ENCODE measurements at regions not wholly inside any gene's neighbourhood (a gene's known extent, or its start where the extent isn't known, plus 50 kb on each side); places are given as distances from the start of the nearest gene placed in this dataset.

DNA sequence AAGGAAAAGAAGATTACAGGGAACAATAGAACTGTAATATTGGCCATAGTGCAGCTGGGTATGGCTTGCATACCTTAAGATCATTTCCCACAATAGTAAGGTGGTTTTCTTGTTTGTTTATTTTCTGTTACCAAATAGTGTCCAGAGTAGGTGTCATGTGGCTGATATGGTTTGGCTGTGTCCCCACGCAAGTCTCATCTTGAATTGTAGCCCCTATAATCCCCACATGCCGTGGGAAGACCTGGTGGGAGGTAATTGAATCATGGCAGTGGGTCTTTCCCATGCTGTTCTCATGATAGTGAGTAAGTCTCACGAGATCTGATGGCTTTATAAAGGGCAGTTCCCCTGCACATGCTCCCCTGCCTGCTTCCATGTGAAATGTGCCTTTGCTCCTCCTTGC lies 190.1 kb downstream of the ICOS start:
- H3K9me3 Mint-ChIP-seq: no peaks in the 10 kb centered on the region
- DNase-seq (ENCODE audit: low spot score): no peak
- peaks cover 28% of the 10 kb centered on the region for H3K4me1 Mint-ChIP-seq
- H3K27ac Mint-ChIP-seq: no peak overlapping the region
- no peak for ATAC-seq
- no peaks in the 10 kb centered on the region for H3K27me3 Mint-ChIP-seq (ENCODE audit: low read depth)
- POLR2A ChIA-PET: no interaction called here
- no peak overlapping the region for H3K4me3 Mint-ChIP-seq
- H3K36me3 Mint-ChIP-seq: no peaks in the 10 kb centered on the region
- CTCF ChIA-PET: no interaction called here
- TF ChIP-seq TP53 (CRISPR knock-in tag; IDR thresholded peaks at IDR 0.05) (no peak), ZNF423 (CRISPR knock-in tag; IDR thresholded peaks at IDR 0.05) (no peak), SOX15 (CRISPR knock-in tag; IDR thresholded peaks at IDR 0.05) (no peak), CREM (CRISPR knock-in tag; IDR thresholded peaks at IDR 0.05) (no peak), FOXP1 (CRISPR knock-in tag; IDR thresholded peaks at IDR 0.05; ENCODE audit: borderline replicate concordance) (no peak), RELA (CRISPR knock-in tag; IDR thresholded peaks at IDR 0.05; ENCODE audit: borderline replicate concordance) (no peak), MXD4 (CRISPR knock-in tag; IDR thresholded peaks at IDR 0.05; ENCODE audit: borderline replicate concordance) (no peak), ZNF219 (CRISPR knock-in tag; IDR thresholded peaks at IDR 0.05; ENCODE audit: borderline replicate concordance) (no peak), SMAD4 (CRISPR knock-in tag; IDR thresholded peaks at IDR 0.05) (no peak)
- TF ChIP-seq, protein P1, sequence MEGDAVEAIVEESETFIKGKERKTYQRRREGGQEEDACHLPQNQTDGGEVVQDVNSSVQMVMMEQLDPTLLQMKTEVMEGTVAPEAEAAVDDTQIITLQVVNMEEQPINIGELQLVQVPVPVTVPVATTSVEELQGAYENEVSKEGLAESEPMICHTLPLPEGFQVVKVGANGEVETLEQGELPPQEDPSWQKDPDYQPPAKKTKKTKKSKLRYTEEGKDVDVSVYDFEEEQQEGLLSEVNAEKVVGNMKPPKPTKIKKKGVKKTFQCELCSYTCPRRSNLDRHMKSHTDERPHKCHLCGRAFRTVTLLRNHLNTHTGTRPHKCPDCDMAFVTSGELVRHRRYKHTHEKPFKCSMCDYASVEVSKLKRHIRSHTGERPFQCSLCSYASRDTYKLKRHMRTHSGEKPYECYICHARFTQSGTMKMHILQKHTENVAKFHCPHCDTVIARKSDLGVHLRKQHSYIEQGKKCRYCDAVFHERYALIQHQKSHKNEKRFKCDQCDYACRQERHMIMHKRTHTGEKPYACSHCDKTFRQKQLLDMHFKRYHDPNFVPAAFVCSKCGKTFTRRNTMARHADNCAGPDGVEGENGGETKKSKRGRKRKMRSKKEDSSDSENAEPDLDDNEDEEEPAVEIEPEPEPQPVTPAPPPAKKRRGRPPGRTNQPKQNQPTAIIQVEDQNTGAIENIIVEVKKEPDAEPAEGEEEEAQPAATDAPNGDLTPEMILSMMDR (IDR thresholded peaks at IDR 0.05): no peak
- TF ChIP-seq, protein P2, sequence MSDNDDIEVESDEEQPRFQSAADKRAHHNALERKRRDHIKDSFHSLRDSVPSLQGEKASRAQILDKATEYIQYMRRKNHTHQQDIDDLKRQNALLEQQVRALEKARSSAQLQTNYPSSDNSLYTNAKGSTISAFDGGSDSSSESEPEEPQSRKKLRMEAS (CRISPR knock-in tag; IDR thresholded peaks at IDR 0.05): no peak
- TF ChIP-seq, protein P3, sequence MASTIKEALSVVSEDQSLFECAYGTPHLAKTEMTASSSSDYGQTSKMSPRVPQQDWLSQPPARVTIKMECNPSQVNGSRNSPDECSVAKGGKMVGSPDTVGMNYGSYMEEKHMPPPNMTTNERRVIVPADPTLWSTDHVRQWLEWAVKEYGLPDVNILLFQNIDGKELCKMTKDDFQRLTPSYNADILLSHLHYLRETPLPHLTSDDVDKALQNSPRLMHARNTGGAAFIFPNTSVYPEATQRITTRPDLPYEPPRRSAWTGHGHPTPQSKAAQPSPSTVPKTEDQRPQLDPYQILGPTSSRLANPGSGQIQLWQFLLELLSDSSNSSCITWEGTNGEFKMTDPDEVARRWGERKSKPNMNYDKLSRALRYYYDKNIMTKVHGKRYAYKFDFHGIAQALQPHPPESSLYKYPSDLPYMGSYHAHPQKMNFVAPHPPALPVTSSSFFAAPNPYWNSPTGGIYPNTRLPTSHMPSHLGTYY (CRISPR knock-in tag; IDR thresholded peaks at IDR 0.05): no peak

DNA sequence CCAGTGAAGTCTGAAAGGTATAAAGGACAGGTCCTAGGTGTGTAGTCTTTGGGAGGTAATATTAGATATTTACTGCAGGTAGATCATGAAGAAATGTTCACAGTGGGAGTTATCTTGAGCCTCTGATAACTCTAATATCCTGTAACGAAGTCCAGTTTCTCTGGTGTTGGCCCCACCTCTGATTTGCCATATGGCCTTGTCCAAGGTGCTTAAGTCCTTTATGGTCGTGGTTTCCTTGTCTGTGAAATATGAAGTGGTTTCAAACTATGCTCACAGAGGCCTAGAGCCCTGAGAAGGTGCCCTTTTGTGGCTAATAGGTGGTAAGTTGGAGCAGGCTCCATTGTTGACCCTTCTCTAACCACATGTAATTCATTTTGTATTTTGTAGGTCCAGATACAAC lies 190.7 kb downstream of the ICOS start:
- DNase-seq (ENCODE audit: low spot score) (no peak), ATAC-seq (no peak)
- H3K36me3 Mint-ChIP-seq: no peaks in the 10 kb centered on the region
- no peak overlapping the region for H3K27ac Mint-ChIP-seq
- H3K4me3 Mint-ChIP-seq: no peak overlapping the region
- H3K9me3 Mint-ChIP-seq: no peaks in the 10 kb centered on the region
- H3K27me3 Mint-ChIP-seq (ENCODE audit: low read depth): no peaks in the 10 kb centered on the region
- ChIA-PET CTCF (interaction anchor here (0.6 kb wide), 1 partner anchor 413 kb away, joined by 3 read pairs; no protein-coding TSS in a partner anchor), POLR2A (no interaction called here)
- H3K4me1 Mint-ChIP-seq: peaks cover 22% of the 10 kb centered on the region
- TF ChIP-seq NR2C2 (CRISPR knock-in tag; IDR thresholded peaks at IDR 0.05) (no peak), EMX1 (CRISPR knock-in tag; IDR thresholded peaks at IDR 0.05) (no peak), HMGA2 (CRISPR knock-in tag; IDR thresholded peaks at IDR 0.05) (no peak), MYBL2 (CRISPR knock-in tag; IDR thresholded peaks at IDR 0.05) (no peak), NR3C1 (CRISPR knock-in tag; conservative IDR thresholded peaks at IDR 0.05; ENCODE audit: low read depth) (no peak), CREB1 (CRISPR knock-in tag; IDR thresholded peaks at IDR 0.05) (no peak)

DNA sequence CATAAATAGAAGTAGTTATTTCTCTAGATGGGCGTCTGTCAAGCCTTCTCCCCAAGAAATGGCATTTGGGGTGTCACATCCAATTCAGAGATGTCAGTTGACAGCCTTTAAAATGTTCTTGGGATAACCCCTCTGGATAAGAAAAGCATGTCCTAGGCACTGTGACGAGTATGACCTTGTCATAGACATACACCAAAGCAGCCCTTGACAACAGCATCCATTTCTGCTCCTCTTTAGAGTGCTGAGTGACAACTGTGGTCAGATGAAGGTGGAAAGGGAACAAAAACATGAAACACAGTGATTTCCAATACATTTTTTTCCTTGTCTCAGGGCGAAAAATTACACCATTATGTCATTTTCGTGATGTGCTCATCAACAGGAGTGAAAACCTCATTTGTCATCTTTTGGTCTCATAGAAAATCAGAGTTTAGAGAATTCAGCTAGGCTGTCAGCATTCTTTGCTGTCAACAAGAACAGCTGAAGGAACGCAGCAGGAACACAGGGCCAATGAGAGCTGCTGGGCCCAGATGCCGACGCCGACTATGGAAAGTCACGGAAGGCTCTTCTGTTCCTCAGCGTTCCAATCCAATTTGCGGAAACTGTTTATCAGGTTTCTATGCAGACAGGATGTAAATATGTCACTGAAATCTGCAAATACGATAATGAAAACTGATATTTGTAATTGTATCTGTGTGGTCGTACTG lies 193.2 kb downstream of the ICOS start:
- Mint-ChIP-seq H3K36me3 (no peaks in the 10 kb centered on the region), H3K4me3 (no peak overlapping the region), H3K27me3 (ENCODE audit: low read depth) (no peaks in the 10 kb centered on the region), H3K4me1 (peaks cover 6% of the 10 kb centered on the region; the same call in 1 of the 2 replicates), H3K27ac (no peak overlapping the region), H3K9me3 (no peaks in the 10 kb centered on the region)
- ChIA-PET CTCF (no interaction called here), POLR2A (no interaction called here)
- ATAC-seq (no peak), DNase-seq (ENCODE audit: low spot score) (no peak)
- TF ChIP-seq ZNF219 (CRISPR knock-in tag; IDR thresholded peaks at IDR 0.05; ENCODE audit: borderline replicate concordance): no peak
- TF ChIP-seq, protein P4, sequence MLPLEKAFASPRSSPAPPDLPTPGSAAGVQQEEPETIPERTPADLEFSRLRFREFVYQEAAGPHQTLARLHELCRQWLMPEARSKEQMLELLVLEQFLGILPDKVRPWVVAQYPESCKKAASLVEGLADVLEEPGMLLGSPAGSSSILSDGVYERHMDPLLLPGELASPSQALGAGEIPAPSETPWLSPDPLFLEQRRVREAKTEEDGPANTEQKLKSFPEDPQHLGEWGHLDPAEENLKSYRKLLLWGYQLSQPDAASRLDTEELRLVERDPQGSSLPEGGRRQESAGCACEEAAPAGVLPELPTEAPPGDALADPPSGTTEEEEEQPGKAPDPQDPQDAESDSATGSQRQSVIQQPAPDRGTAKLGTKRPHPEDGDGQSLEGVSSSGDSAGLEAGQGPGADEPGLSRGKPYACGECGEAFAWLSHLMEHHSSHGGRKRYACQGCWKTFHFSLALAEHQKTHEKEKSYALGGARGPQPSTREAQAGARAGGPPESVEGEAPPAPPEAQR (CRISPR knock-in tag; IDR thresholded peaks at IDR 0.05): no peak
- no peak for TF ChIP-seq ZNF423 (CRISPR knock-in tag; IDR thresholded peaks at IDR 0.05)
- TF ChIP-seq TEAD4 (CRISPR knock-in tag; IDR thresholded peaks at IDR 0.05): no peak
- TF ChIP-seq, protein P5, sequence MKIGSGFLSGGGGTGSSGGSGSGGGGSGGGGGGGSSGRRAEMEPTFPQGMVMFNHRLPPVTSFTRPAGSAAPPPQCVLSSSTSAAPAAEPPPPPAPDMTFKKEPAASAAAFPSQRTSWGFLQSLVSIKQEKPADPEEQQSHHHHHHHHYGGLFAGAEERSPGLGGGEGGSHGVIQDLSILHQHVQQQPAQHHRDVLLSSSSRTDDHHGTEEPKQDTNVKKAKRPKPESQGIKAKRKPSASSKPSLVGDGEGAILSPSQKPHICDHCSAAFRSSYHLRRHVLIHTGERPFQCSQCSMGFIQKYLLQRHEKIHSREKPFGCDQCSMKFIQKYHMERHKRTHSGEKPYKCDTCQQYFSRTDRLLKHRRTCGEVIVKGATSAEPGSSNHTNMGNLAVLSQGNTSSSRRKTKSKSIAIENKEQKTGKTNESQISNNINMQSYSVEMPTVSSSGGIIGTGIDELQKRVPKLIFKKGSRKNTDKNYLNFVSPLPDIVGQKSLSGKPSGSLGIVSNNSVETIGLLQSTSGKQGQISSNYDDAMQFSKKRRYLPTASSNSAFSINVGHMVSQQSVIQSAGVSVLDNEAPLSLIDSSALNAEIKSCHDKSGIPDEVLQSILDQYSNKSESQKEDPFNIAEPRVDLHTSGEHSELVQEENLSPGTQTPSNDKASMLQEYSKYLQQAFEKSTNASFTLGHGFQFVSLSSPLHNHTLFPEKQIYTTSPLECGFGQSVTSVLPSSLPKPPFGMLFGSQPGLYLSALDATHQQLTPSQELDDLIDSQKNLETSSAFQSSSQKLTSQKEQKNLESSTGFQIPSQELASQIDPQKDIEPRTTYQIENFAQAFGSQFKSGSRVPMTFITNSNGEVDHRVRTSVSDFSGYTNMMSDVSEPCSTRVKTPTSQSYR (CRISPR knock-in tag; IDR thresholded peaks at IDR 0.05): no peak
- TF ChIP-seq, protein P6, sequence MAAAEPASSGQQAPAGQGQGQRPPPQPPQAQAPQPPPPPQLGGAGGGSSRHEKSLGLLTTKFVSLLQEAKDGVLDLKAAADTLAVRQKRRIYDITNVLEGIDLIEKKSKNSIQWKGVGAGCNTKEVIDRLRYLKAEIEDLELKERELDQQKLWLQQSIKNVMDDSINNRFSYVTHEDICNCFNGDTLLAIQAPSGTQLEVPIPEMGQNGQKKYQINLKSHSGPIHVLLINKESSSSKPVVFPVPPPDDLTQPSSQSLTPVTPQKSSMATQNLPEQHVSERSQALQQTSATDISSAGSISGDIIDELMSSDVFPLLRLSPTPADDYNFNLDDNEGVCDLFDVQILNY (CRISPR knock-in tag; IDR thresholded peaks at IDR 0.05): no peak
- TF ChIP-seq, protein P7, sequence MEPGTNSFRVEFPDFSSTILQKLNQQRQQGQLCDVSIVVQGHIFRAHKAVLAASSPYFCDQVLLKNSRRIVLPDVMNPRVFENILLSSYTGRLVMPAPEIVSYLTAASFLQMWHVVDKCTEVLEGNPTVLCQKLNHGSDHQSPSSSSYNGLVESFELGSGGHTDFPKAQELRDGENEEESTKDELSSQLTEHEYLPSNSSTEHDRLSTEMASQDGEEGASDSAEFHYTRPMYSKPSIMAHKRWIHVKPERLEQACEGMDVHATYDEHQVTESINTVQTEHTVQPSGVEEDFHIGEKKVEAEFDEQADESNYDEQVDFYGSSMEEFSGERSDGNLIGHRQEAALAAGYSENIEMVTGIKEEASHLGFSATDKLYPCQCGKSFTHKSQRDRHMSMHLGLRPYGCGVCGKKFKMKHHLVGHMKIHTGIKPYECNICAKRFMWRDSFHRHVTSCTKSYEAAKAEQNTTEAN (CRISPR knock-in tag; IDR thresholded peaks at IDR 0.05): no peak
- no peak for TF ChIP-seq ZNF263 (CRISPR knock-in tag; IDR thresholded peaks at IDR 0.05; ENCODE audit: low read depth)
- TF ChIP-seq EMX1 (CRISPR knock-in tag; IDR thresholded peaks at IDR 0.05): no peak
